ENCODE measurements at regions not wholly inside any gene's neighbourhood (a gene's known extent, or its start where the extent isn't known, plus 50 kb on each side); places are given as distances from the start of the nearest gene placed in this dataset.

DNA sequence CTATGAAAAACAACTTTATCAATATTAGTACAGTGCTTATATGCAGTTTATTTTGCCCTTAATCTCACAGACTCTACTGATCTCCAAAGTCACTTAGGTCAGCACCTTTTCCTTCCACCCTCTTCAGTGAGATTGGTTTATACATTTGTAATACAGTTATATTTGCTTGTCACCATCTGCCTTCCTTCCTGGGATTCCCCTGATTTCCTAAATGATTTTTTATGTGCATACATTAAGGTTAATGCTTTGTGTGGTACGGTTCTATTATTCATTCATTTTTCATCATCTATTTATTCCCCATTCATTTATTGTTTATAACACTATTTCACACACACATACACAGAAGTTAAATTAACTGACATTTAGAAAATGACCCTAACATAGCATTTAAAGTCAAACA lies 419.8 kb upstream of the CDH11 start:
- Histone ChIP-seq H3K27ac (no peak overlapping the region), H3K9me3 (no peaks in the 10 kb centered on the region), H3K4me1 (no peaks in the 10 kb centered on the region), H3K27me3 (no peaks in the 10 kb centered on the region), H3K36me3 (no peaks in the 10 kb centered on the region), H3K4me3 (no peak overlapping the region)
- TF ChIP-seq, protein P1, sequence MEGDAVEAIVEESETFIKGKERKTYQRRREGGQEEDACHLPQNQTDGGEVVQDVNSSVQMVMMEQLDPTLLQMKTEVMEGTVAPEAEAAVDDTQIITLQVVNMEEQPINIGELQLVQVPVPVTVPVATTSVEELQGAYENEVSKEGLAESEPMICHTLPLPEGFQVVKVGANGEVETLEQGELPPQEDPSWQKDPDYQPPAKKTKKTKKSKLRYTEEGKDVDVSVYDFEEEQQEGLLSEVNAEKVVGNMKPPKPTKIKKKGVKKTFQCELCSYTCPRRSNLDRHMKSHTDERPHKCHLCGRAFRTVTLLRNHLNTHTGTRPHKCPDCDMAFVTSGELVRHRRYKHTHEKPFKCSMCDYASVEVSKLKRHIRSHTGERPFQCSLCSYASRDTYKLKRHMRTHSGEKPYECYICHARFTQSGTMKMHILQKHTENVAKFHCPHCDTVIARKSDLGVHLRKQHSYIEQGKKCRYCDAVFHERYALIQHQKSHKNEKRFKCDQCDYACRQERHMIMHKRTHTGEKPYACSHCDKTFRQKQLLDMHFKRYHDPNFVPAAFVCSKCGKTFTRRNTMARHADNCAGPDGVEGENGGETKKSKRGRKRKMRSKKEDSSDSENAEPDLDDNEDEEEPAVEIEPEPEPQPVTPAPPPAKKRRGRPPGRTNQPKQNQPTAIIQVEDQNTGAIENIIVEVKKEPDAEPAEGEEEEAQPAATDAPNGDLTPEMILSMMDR (IDR thresholded peaks at IDR 0.05) = no peak
- TF ChIP-seq POLR2AphosphoS5 (IDR thresholded peaks at IDR 0.05) = no peak
- 78% methylated on average over 1 of the region's 1 CpG for WGBS
- DNase-seq (ENCODE audit: low spot score in 2 of 2) = no peak

DNA sequence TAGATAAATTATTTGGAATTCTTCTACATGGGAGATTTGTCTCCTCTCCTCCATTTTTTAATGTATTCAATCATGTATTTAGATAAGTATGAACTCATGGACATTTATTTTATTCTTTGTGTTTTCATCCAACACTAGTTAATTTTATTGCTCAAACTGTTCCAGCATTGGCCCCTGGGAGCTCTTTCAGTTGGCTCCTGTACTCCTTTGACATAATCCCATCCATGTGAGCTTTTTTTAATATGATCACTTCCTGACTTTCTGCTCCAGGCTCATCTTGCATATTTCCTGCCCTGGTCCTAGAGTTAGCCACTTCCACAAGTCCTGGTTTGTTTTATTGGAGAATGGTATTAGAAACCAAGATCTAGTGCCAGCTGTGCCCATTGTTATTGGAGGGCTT lies 419.0 kb upstream of the CDH11 start:
- no peaks in the 10 kb centered on the region for H3K36me3 ChIP-seq
- H3K27me3 ChIP-seq = no peaks in the 10 kb centered on the region
- H3K27ac ChIP-seq = no peak overlapping the region
- H3K4me1 ChIP-seq = no peaks in the 10 kb centered on the region
- no peak for DNase-seq (ENCODE audit: low spot score in 2 of 2)
- H3K9me3 ChIP-seq = no peaks in the 10 kb centered on the region
- no peak overlapping the region for H3K4me3 ChIP-seq
- no peak for TF ChIP-seq POLR2AphosphoS5 (IDR thresholded peaks at IDR 0.05)
- TF ChIP-seq POLR2A (IDR thresholded peaks at IDR 0.05) = no peak
- no peak for TF ChIP-seq EP300 (IDR thresholded peaks at IDR 0.05)
- TF ChIP-seq, protein P1 (IDR thresholded peaks at IDR 0.05) = no peak

DNA sequence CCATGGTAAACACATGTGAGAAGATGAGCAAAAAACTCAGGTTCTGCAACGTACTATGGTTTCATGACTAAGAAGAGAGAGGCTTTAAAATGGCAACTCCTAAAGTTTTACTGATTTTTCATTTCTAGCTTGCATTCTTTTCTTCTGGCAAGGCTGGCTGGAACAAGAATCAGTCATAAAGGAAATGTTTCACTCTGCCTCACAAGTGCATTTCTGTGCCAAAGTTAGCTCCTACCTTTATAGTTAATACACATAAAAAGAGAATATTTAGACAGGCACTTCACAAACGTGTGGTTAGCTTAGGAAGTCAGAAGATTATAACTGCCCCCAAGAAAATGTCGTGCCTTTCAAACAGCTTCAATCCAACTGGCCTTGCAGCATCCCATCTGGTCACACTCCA lies 417.1 kb upstream of the CDH11 start:
- H3K27ac ChIP-seq = no peak overlapping the region
- H3K36me3 ChIP-seq = no peaks in the 10 kb centered on the region
- H3K27me3 ChIP-seq = no peaks in the 10 kb centered on the region
- H3K4me1 ChIP-seq = no peaks in the 10 kb centered on the region
- no peak overlapping the region for H3K4me3 ChIP-seq
- H3K9me3 ChIP-seq = no peaks in the 10 kb centered on the region
- no peak for TF ChIP-seq POLR2A (IDR thresholded peaks at IDR 0.05)
- TF ChIP-seq, protein P1 (IDR thresholded peaks at IDR 0.05) = no peak
- TF ChIP-seq EP300 (IDR thresholded peaks at IDR 0.05) = no peak
- TF ChIP-seq POLR2AphosphoS5 (IDR thresholded peaks at IDR 0.05) = no peak
- WGBS = 46% methylated on average over 3 of the region's 3 CpGs
- no peak for DNase-seq (ENCODE audit: low spot score in 2 of 2)

DNA sequence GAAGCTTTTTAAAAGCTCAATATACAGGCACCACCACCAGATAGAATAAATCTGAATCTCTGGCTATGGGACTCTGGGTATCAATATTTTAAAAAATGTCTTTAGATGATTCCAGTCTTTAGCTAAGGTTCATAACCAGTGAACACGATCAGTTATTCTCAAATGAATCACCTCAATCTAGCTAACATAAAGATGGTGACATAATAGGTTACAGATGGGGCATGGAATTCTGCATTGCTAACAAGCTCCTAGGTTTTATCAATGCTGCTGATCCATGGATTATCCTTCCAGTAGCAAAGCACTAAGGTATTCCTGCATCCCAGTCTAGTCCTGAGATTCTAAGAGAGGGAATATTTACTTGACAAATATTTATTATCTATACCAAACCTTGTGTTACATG lies 415.5 kb upstream of the CDH11 start:
- Histone ChIP-seq H3K27ac (no peak overlapping the region), H3K9me3 (no peaks in the 10 kb centered on the region), H3K36me3 (no peaks in the 10 kb centered on the region), H3K4me1 (no peaks in the 10 kb centered on the region), H3K27me3 (no peaks in the 10 kb centered on the region), H3K4me3 (no peak overlapping the region)
- no peak for DNase-seq (ENCODE audit: low spot score in 2 of 2)
- TF ChIP-seq, protein P1 (IDR thresholded peaks at IDR 0.05) = no peak
- TF ChIP-seq EP300 (IDR thresholded peaks at IDR 0.05) (no peak), POLR2A (IDR thresholded peaks at IDR 0.05) (no peak), POLR2AphosphoS5 (IDR thresholded peaks at IDR 0.05) (no peak)
- 70% methylated on average over 1 of the region's 1 CpG for WGBS

DNA sequence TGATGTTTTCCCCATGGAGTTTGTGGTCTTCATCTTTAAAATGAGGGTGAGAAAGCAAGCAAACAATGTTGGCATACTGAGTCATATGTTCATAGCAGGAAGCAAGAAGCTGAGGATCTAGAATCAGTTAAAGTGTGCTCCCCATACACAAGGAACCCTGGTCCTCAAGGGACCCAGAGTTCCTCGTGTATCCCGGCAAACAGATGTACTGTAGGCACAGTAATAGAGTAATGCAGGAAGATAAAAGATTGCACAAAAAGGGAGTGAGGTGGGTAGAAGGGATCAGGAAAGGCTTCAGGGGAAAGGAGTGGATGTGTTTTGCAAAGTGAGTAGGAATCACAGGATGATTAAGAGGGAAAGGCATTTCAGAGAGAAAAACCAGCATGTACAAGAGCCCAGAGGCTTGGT lies 412.3 kb upstream of the CDH11 start:
- no peaks in the 10 kb centered on the region for H3K4me1 ChIP-seq
- no peak for TF ChIP-seq EP300 (IDR thresholded peaks at IDR 0.05)
- no peak for TF ChIP-seq POLR2A (IDR thresholded peaks at IDR 0.05)
- TF ChIP-seq POLR2AphosphoS5 (IDR thresholded peaks at IDR 0.05) = no peak
- TF ChIP-seq, protein P1 (IDR thresholded peaks at IDR 0.05) = no peak
- no peaks in the 10 kb centered on the region for H3K9me3 ChIP-seq
- no peak overlapping the region for H3K4me3 ChIP-seq
- no peaks in the 10 kb centered on the region for H3K27me3 ChIP-seq
- 77% methylated on average over 2 of the region's 2 CpGs for WGBS
- no peak overlapping the region for H3K27ac ChIP-seq
- no peak for DNase-seq (ENCODE audit: low spot score in 2 of 2)
- no peaks in the 10 kb centered on the region for H3K36me3 ChIP-seq

Data from suprapubic skin (tissue), 4 donors.